IMR-90 (cell line): ENCODE measurements at regions not wholly inside any gene's neighbourhood (a gene's known extent, or its start where the extent isn't known, plus 50 kb on each side); places are given as distances from the start of the nearest gene placed in this dataset.

Experiments
- ATAC-seq: fragments of 200-7000 bp; cut with Tn5 transposase; 2 replicates; pipeline ENCODE4 v1.9.1; 2020; ENCODE audit warnings: low read depth, mild to moderate bottlenecking, moderate library complexity
- BruUV-seq: library from RNA; stranded (reverse); fragments of 400-500 nt; replicated peaks from 2 replicates; lab custom pipeline; 2021; lab: Mats Ljungman, UMichigan
- CTCF ChIA-PET: fragments of 300-600 bp; formaldehyde crosslinking; extraction: SDS; loops from one replicate; lab custom pipeline; 2021; ENCODE audit warnings: antibody characterized with exemption; lab: Yijun Ruan, JAX
- POLR2A ChIA-PET: fragments of 300-600 bp; sonication (Branson Sonifier 250); formaldehyde crosslinking; loops from one replicate; lab custom pipeline; 2022; ENCODE audit warnings: antibody characterized with exemption; ENCODE audit not compliant: unreplicated experiment; lab: Charles Lee
- DNase-seq: peaks from one replicate; pipeline ENCODE4 v3.0.0; 2013
- H2AFZ ChIP-seq: replicated peaks from 2 replicates; pipeline ENCODE3; 2013; ENCODE audit warnings: low read length, mild to moderate bottlenecking; ENCODE audit not compliant: poor library complexity
- H2AK5ac ChIP-seq: 2 replicates; pipeline ENCODE4 v1.6.1; 2013; ENCODE audit warnings: low read depth, low read length, inconsistent platforms
- H2AK9ac ChIP-seq: replicated peaks from 2 replicates; pipeline ENCODE3; 2013; ENCODE audit warnings: mild to moderate bottlenecking, low read depth, low read length, moderate library complexity; ENCODE audit not compliant: poor library complexity
- H2BK120ac ChIP-seq: 2 replicates; pipeline ENCODE4 v1.6.1; 2013; ENCODE audit warnings: low read depth, low read length, inconsistent platforms
- H2BK15ac ChIP-seq: 3 replicates; pipeline ENCODE4 v1.6.1; 2013; ENCODE audit warnings: low read depth, low read length, inconsistent platforms
- H2BK20ac ChIP-seq: 2 replicates; pipeline ENCODE4 v1.6.1; 2013; ENCODE audit warnings: low read depth, mild to moderate bottlenecking, inconsistent platforms, low read length, moderate library complexity
- H2BK5ac ChIP-seq: 2 replicates; pipeline ENCODE4 v1.6.1; 2013; ENCODE audit warnings: mild to moderate bottlenecking, low read depth, low read length, inconsistent platforms; ENCODE audit not compliant: poor library complexity, severe bottlenecking
- H3K14ac ChIP-seq: replicated peaks from 2 replicates; pipeline ENCODE4 v1.6.1; 2013; ENCODE audit warnings: low read depth, low read length, inconsistent platforms
- H3K18ac ChIP-seq: 2 replicates; pipeline ENCODE4 v1.6.1; 2013; ENCODE audit warnings: low read depth, low read length, control low read depth
- H3K23ac ChIP-seq: 2 replicates; pipeline ENCODE4 v1.6.1; 2013; ENCODE audit warnings: low read depth, low read length, inconsistent platforms
- H3K27ac ChIP-seq: 2 replicates; pipeline ENCODE4 v1.5.1; 2013; ENCODE audit warnings: mild to moderate bottlenecking, control low read depth, low read length; ENCODE audit not compliant: insufficient read depth
- H3K27me3 ChIP-seq: 2 replicates; pipeline ENCODE4 v1.6.1; 2013; ENCODE audit warnings: low read length; ENCODE audit not compliant: control insufficient read depth, insufficient read depth
- H3K36me3 ChIP-seq: 2 replicates; pipeline ENCODE4 v1.6.1; 2013; ENCODE audit warnings: low read length, mixed read lengths; ENCODE audit not compliant: control insufficient read depth, insufficient read depth
- H3K4ac ChIP-seq: 2 replicates; pipeline ENCODE4 v1.6.1; 2013; ENCODE audit warnings: low read depth, low read length, inconsistent platforms
- H3K4me1 ChIP-seq: 2 replicates; pipeline ENCODE4 v1.6.1; 2013; ENCODE audit warnings: low read length, mixed read lengths; ENCODE audit not compliant: control insufficient read depth, insufficient read depth
- H3K4me2 ChIP-seq: 2 replicates; pipeline ENCODE4 v1.6.1; 2013; ENCODE audit warnings: low read depth, mild to moderate bottlenecking, control low read depth, low read length, moderate library complexity
- H3K4me3 ChIP-seq: 2 replicates; pipeline ENCODE4 v1.5.1; 2013; ENCODE audit warnings: low read depth, mild to moderate bottlenecking, control low read depth, low read length, moderate library complexity; ENCODE audit not compliant: insufficient read depth
- H3K56ac ChIP-seq: 2 replicates; pipeline ENCODE4 v1.6.1; 2013; ENCODE audit warnings: low read length, inconsistent platforms; ENCODE audit not compliant: insufficient read depth; ENCODE audit errors: extremely low read depth
- H3K79me1 ChIP-seq, 2 experiments: 2 replicates each; pipeline ENCODE4 v1.6.1; 2013; ENCODE audit warnings: low read length in 2 of 2, inconsistent platforms in 1 of 2, low read depth in 1 of 2
- H3K9ac ChIP-seq: 2 replicates; pipeline ENCODE4 v1.6.1; 2013; ENCODE audit warnings: low read depth, low read length, control low read depth
- H3K9me1 ChIP-seq: 2 replicates; pipeline ENCODE4 v1.6.1; 2013; ENCODE audit warnings: low read length, inconsistent platforms; ENCODE audit not compliant: insufficient read depth
- H3K9me3 ChIP-seq: 2 replicates; pipeline ENCODE4 v1.6.1; 2013; ENCODE audit warnings: low read length; ENCODE audit not compliant: control insufficient read depth, insufficient read depth
- H4K20me1 ChIP-seq: 2 replicates; pipeline ENCODE4 v1.6.1; 2013; ENCODE audit warnings: low read length, inconsistent platforms; ENCODE audit not compliant: insufficient read depth
- H4K5ac ChIP-seq: 2 replicates; pipeline ENCODE4 v1.6.1; 2013; ENCODE audit warnings: mild to moderate bottlenecking, low read depth, low read length, control low read depth
- H4K8ac ChIP-seq, 2 experiments: 2 replicates each; pipeline ENCODE4 v1.6.1; 2013; ENCODE audit warnings: low read depth in 2 of 2, low read length in 2 of 2, control low read depth in 1 of 2, inconsistent platforms in 1 of 2
- H4K91ac ChIP-seq: 2 replicates; pipeline ENCODE4 v1.6.1; 2013; ENCODE audit warnings: low read depth, low read length, inconsistent platforms; ENCODE audit not compliant: insufficient read depth
- BHLHE40 ChIP-seq: fragments of 150-350 bp; IDR thresholded peaks from 2 replicates; pipeline ENCODE4 v1.6.1; 2016; ENCODE audit warnings: mild to moderate bottlenecking, low read depth, low read length
- CEBPB ChIP-seq: IDR thresholded peaks from 2 replicates; pipeline ENCODE4 v1.6.1; 2012; ENCODE audit warnings: low read depth, low read length, improper control_type of control experiment
- CHD1 ChIP-seq: IDR thresholded peaks from 2 replicates; pipeline ENCODE4 v1.6.1; 2012; ENCODE audit warnings: low read depth, low read length, improper control_type of control experiment
- CTCF ChIP-seq: conservative IDR thresholded peaks from 2 replicates; pipeline ENCODE4 v1.5.1; 2012; ENCODE audit warnings: mild to moderate bottlenecking, low read depth, low read length, improper control_type of control experiment
- ELK1 ChIP-seq: fragments of 150-350 bp; IDR thresholded peaks from 2 replicates; pipeline ENCODE4 v1.6.1; 2016; ENCODE audit warnings: low read depth, mild to moderate bottlenecking, low read length, moderate library complexity, borderline replicate concordance
- FOS ChIP-seq: fragments of 150-350 bp; IDR thresholded peaks from 2 replicates; pipeline ENCODE4 v1.6.1; 2016; ENCODE audit warnings: low read depth, low read length
- MAFK ChIP-seq: IDR thresholded peaks from 2 replicates; pipeline ENCODE4 v1.6.1; 2012; ENCODE audit warnings: low read depth, low read length, improper control_type of control experiment
- MXI1 ChIP-seq: IDR thresholded peaks from 2 replicates; pipeline ENCODE4 v1.6.1; 2012; ENCODE audit warnings: low read depth, mild to moderate bottlenecking, low read length, moderate library complexity, borderline replicate concordance
- NFE2L2 ChIP-seq: fragments of 150-350 bp; IDR thresholded peaks from 2 replicates; pipeline ENCODE4 v1.6.1; 2016; ENCODE audit warnings: low read depth, mild to moderate bottlenecking, low read length
- POLR2A ChIP-seq: IDR thresholded peaks from 2 replicates; pipeline ENCODE4 v1.6.1; 2012; ENCODE audit warnings: mild to moderate bottlenecking, low read depth, low read length
- RAD21 ChIP-seq: IDR thresholded peaks from 2 replicates; pipeline ENCODE4 v1.6.1; 2012; ENCODE audit warnings: low read length, improper control_type of control experiment
- RCOR1 ChIP-seq: IDR thresholded peaks from 2 replicates; pipeline ENCODE4 v1.6.1; 2012; ENCODE audit warnings: mild to moderate bottlenecking, low read length, improper control_type of control experiment; ENCODE audit not compliant: insufficient replicate concordance
- RFX5 ChIP-seq: IDR thresholded peaks from 2 replicates; pipeline ENCODE4 v1.8.0; 2012; ENCODE audit warnings: low read depth, mild to moderate bottlenecking, low read length, moderate library complexity
- SMC3 ChIP-seq: fragments of 150-350 bp; IDR thresholded peaks from 2 replicates; pipeline ENCODE4 v1.6.1; 2016; ENCODE audit warnings: low read depth, mild to moderate bottlenecking, antibody characterized with exemption, low read length, moderate library complexity
- WGBS, 2 experiments: methylation state at CpG; one replicate each; pipeline versions ENCODE4 v1.1.5 to v1.1.7; 2013; ENCODE audit warnings: missing lambda C conversion rate in 2 of 2; ENCODE audit not compliant: insufficient read length in 1 of 2; ENCODE audit errors: extremely low coverage in 2 of 2; 5-methylcytosine and 5-hydroxymethylcytosine counted together
- dilution Hi-C: fragments of 300-500 bp; cut with HindIII; formaldehyde crosslinking; loops from one replicate; pipeline ENCODE4 v1.14.3; 2018; ENCODE audit warnings: low sequenced_read_pairs; ENCODE audit not compliant: unreplicated experiment
- in situ Hi-C: fragments of 300-500 bp; cut with MboI; formaldehyde crosslinking; loops from 3 replicates; pipeline ENCODE4 v1.14.3; 2019; ENCODE audit warnings: low sequenced_read_pairs, inconsistent platforms, mixed read lengths
- intact Hi-C: fragments of 100-400 bp; cut with micrococcal nuclease; formaldehyde crosslinking; loops from 2 replicates; pipeline ENCODE4 v1.10.0; 2022

GRCh38 chr15:37485056-37485455, 384.7 kb upstream of the MEIS2 start:
- intact Hi-C loops: no loop called here
- no peak for ATAC-seq
- no peak overlapping the region for H3K27ac ChIP-seq
- H2AK9ac ChIP-seq: no peak overlapping the region
- BruUV-seq: no TSS peak
- ChIA-PET CTCF (no interaction called here), POLR2A (no interaction called here)
- no peak overlapping the region for H3K9ac ChIP-seq
- H4K91ac ChIP-seq: no peak overlapping the region
- H3K56ac ChIP-seq: no peak overlapping the region
- no peak for DNase-seq
- dilution Hi-C loops: no loop called here
- H2BK5ac ChIP-seq: no peak overlapping the region
- H2BK20ac ChIP-seq: no peak overlapping the region
- no peaks in the 10 kb centered on the region for H3K36me3 ChIP-seq
- H3K4me2 ChIP-seq: no peak overlapping the region
- H4K8ac ChIP-seq: no peak overlapping the region
- H2AFZ ChIP-seq: no peak overlapping the region
- in situ Hi-C loops: no loop called here
- no peaks in the 10 kb centered on the region for H3K9me1 ChIP-seq
- no peaks in the 10 kb centered on the region for H3K27me3 ChIP-seq
- H3K4ac ChIP-seq: no peak overlapping the region
- no peak overlapping the region for H2BK120ac ChIP-seq
- no peaks in the 10 kb centered on the region for H3K79me1 ChIP-seq
- TF ChIP-seq CEBPB: no peak
- no peak for TF ChIP-seq SMC3
- no peak for TF ChIP-seq MAFK
- TF ChIP-seq ELK1: no peak
- no peak for TF ChIP-seq POLR2A
- no peak for TF ChIP-seq RAD21
- no peak for TF ChIP-seq CTCF
- no peak for TF ChIP-seq RCOR1
- no peak for TF ChIP-seq CHD1
- TF ChIP-seq MXI1: no peak
- no peak for TF ChIP-seq BHLHE40
- TF ChIP-seq FOS: no peak
- TF ChIP-seq RFX5: no peak
- no peak for TF ChIP-seq NFE2L2
- no peak overlapping the region for H2BK15ac ChIP-seq
- no peak overlapping the region for H3K4me3 ChIP-seq
- no peak overlapping the region for H3K14ac ChIP-seq
- no peak overlapping the region for H2AK5ac ChIP-seq
- no peaks in the 10 kb centered on the region for H3K9me3 ChIP-seq
- H3K4me1 ChIP-seq: no peaks in the 10 kb centered on the region
- no peak overlapping the region for H3K18ac ChIP-seq
- no peak overlapping the region for H4K5ac ChIP-seq
- H4K20me1 ChIP-seq: no peaks in the 10 kb centered on the region
- WGBS, 2 experiments: no CpG with 5 or more reads among the region's 4 CpGs
- no peak overlapping the region for H3K23ac ChIP-seq
